Mesenchymal stem cell (in vitro differentiated cells and primary cell): ENCODE measurements at regions not wholly inside any gene's neighbourhood (a gene's known extent, or its start where the extent isn't known, plus 50 kb on each side); places are given as distances from the start of the nearest gene placed in this dataset. TPM values are rescaled to one million over a fixed set of nuclear protein-coding genes. Genes with fewer than 3 reads are reported as not detected.
"Not testable (repeated sequence)": the region's sequence is repeated elsewhere in the genome, so short reads cannot be mapped to it uniquely, and the experiment has no call there.

ENCODE experiments used
- DNase-seq: peaks from one replicate; pipeline ENCODE4 v3.0.0-alpha.2; 2013
- H2AFZ ChIP-seq: one replicate; pipeline ENCODE4 v1.6.1; 2013; ENCODE audit warnings: low read depth, mild to moderate bottlenecking, control low read depth, inconsistent platforms, low read length, moderate library complexity
- H2AK5ac ChIP-seq: 2 replicates; pipeline ENCODE4 v1.6.1; 2013; ENCODE audit warnings: low read length, moderate library complexity, mild to moderate bottlenecking, inconsistent platforms; ENCODE audit not compliant: severe bottlenecking
- H2BK120ac ChIP-seq: one replicate; pipeline ENCODE4 v1.6.1; 2013; ENCODE audit warnings: low read depth, mild to moderate bottlenecking, inconsistent platforms, low read length, moderate library complexity
- H2BK12ac ChIP-seq, 2 experiments: one replicate each; pipeline ENCODE4 v1.6.1; 2013; ENCODE audit warnings: inconsistent platforms in 2 of 2, low read length in 2 of 2, mild to moderate bottlenecking in 2 of 2, moderate library complexity in 2 of 2, control low read depth in 1 of 2
- H2BK15ac ChIP-seq: one replicate; pipeline ENCODE4 v1.6.1; 2013; ENCODE audit warnings: mild to moderate bottlenecking, low read depth, inconsistent platforms; ENCODE audit not compliant: poor library complexity, severe bottlenecking
- H2BK5ac ChIP-seq: 2 replicates; pipeline ENCODE4 v1.6.1; 2013; ENCODE audit warnings: low read depth, mild to moderate bottlenecking, low read length, control low read depth, inconsistent platforms; ENCODE audit not compliant: poor library complexity, severe bottlenecking
- H3K14ac ChIP-seq, 2 experiments: one replicate each; pipeline ENCODE4 v1.6.1; 2013; ENCODE audit warnings: inconsistent platforms in 2 of 2, low read length in 2 of 2, control low read depth in 1 of 2, mild to moderate bottlenecking in 1 of 2, moderate library complexity in 1 of 2
- H3K18ac ChIP-seq, 2 experiments: one replicate each; pipeline ENCODE4 v1.6.1; 2013; ENCODE audit warnings: inconsistent platforms in 2 of 2, low read length in 2 of 2, control low read depth in 1 of 2, low read depth in 1 of 2, mild to moderate bottlenecking in 1 of 2
- H3K23ac ChIP-seq, 2 experiments: one replicate each; pipeline ENCODE4 v1.6.1; 2013; ENCODE audit warnings: inconsistent platforms in 2 of 2, low read length in 2 of 2, mild to moderate bottlenecking in 2 of 2, moderate library complexity in 2 of 2, control low read depth in 1 of 2
- H3K27ac ChIP-seq: 2 replicates; pipeline ENCODE4 v1.5.1; 2013; ENCODE audit warnings: mild to moderate bottlenecking, moderate library complexity, low read length, control low read depth, inconsistent platforms; ENCODE audit not compliant: poor library complexity, severe bottlenecking
- H3K27me3 ChIP-seq, 2 experiments: 2 replicates each; pipeline versions ENCODE4 v1.6.1 to v1.7.0; 2013; ENCODE audit warnings: low read length in 2 of 2, mild to moderate bottlenecking in 2 of 2, moderate library complexity in 2 of 2, control low read depth in 1 of 2, inconsistent platforms in 1 of 2; ENCODE audit not compliant: control insufficient read depth in 1 of 2, insufficient read depth in 1 of 2
- H3K36me3 ChIP-seq, 2 experiments: 2 replicates each; pipeline versions ENCODE4 v1.6.1 to v1.7.0; 2013; ENCODE audit warnings: low read length in 2 of 2, control low read depth in 1 of 2, inconsistent platforms in 1 of 2, low read depth in 1 of 2, mild to moderate bottlenecking in 1 of 2; ENCODE audit not compliant: insufficient read depth in 2 of 2, control insufficient read depth in 1 of 2
- H3K4ac ChIP-seq, 2 experiments: one replicate each; pipeline ENCODE4 v1.6.1; 2013; ENCODE audit warnings: inconsistent platforms in 2 of 2, low read length in 2 of 2, mild to moderate bottlenecking in 2 of 2, moderate library complexity in 2 of 2, control low read depth in 1 of 2, low read depth in 1 of 2
- H3K4me1 ChIP-seq: 2 replicates; pipeline ENCODE4 v1.6.1; 2013; ENCODE audit warnings: low read depth, low read length, control low read depth; ENCODE audit not compliant: control insufficient read depth, insufficient read depth
- H3K4me2 ChIP-seq: 2 replicates; pipeline ENCODE4 v1.6.1; 2013; ENCODE audit warnings: low read length, mild to moderate bottlenecking, inconsistent platforms; ENCODE audit not compliant: poor library complexity, severe bottlenecking
- H3K4me3 ChIP-seq, 2 experiments: 2 replicates each; pipeline versions ENCODE4 v1.5.1 to v1.7.0; 2013; ENCODE audit warnings: low read length in 2 of 2, mild to moderate bottlenecking in 2 of 2, control low read depth in 1 of 2, low read depth in 1 of 2; ENCODE audit not compliant: insufficient read depth in 1 of 2
- H3K79me1 ChIP-seq: replicated peaks from 2 replicates; pipeline ENCODE4 v1.6.1; 2013; ENCODE audit warnings: mild to moderate bottlenecking, control low read depth, low read length, inconsistent platforms; ENCODE audit not compliant: poor library complexity, severe bottlenecking
- H3K9ac ChIP-seq: 2 replicates; pipeline ENCODE4 v1.7.0; 2013; ENCODE audit warnings: mild to moderate bottlenecking, low read length, moderate library complexity
- H3K9me3 ChIP-seq: 2 replicates; pipeline ENCODE4 v1.7.0; 2013; ENCODE audit warnings: mild to moderate bottlenecking, low read length; ENCODE audit not compliant: control insufficient read depth
- H4K8ac ChIP-seq: one replicate; pipeline ENCODE4 v1.6.1; 2013; ENCODE audit warnings: inconsistent platforms, mild to moderate bottlenecking, low read length, moderate library complexity
- H4K91ac ChIP-seq: one replicate; pipeline ENCODE4 v1.6.1; 2013; ENCODE audit warnings: mild to moderate bottlenecking, low read length, inconsistent platforms
- WGBS: methylation state at CpG from one replicate; pipeline ENCODE4 v1.1.7; 2013; ENCODE audit warnings: mixed read lengths; 5-methylcytosine and 5-hydroxymethylcytosine counted together
- small RNA-seq: library from polyadenylated mRNA; stranded (forward); fragments of <200 nt; extraction: miRNeasy Mini kit (QIAGEN cat#:217004); gene quantifications from one replicate; pipeline ENCODE3, GENCODE V24; 2013; ENCODE audit warnings: low read depth

DNA sequence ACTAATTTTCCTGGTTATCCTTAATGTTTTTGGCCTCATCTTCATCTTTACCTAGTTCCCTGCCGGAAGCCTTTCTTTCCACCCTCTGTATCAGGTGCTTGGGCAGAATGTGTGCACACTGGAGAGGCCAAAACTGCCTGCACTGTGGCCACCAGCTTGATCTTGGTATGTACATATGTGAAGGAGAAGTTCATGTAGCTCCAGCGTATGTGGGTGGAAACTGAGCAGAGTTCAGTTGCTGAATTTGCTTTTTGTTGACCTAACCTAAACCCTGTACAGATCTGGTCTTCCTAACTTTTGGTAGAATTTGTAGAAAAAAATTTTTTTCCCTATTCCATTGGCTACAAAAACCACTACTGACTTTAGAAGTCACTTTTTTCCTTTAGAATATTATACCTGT, 65.9 kb upstream of the IGSF10 start:
- 100% methylated on average over 2 of the region's 2 CpGs for WGBS

DNA sequence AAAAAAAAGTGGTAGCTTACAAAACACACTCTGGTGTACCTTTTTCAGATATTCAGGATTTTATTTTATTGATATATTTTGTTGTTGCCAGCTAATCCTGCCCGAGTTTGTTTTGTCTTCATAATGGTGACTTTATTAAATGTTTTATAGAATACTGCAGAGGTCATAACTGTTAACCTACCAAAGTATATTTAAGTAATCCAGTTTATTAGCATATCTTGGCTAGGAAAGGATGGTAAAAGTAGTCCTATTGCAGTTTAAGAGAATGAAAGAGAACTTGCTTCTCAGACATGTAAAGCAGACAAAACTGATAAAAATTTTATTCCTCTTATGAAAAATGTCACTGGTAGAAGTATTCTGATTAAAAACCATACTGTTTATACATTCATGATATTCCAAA, 59.2 kb upstream of the IGSF10 start:
- no peaks in the 10 kb centered on the region for H3K79me1 ChIP-seq
- no peak overlapping the region for H2BK15ac ChIP-seq
- H2BK120ac ChIP-seq: no peak overlapping the region
- no peaks in the 10 kb centered on the region for H3K27me3 ChIP-seq
- no peak overlapping the region for H2BK5ac ChIP-seq
- H2AK5ac ChIP-seq: no peak overlapping the region
- H2AFZ ChIP-seq: no peak overlapping the region
- no peak overlapping the region for H3K9ac ChIP-seq
- H3K4ac ChIP-seq: no peak overlapping the region
- H4K8ac ChIP-seq: no peak overlapping the region
- no CpG with 5 or more reads among the region's 1 CpG for WGBS
- H4K91ac ChIP-seq: no peak overlapping the region
- H3K18ac ChIP-seq: no peak overlapping the region
- H3K23ac ChIP-seq: no peak overlapping the region
- no peak overlapping the region for H3K4me3 ChIP-seq
- H3K4me2 ChIP-seq: no peak overlapping the region
- H2BK12ac ChIP-seq: no peak overlapping the region
- H3K9me3 ChIP-seq: no peaks in the 10 kb centered on the region
- H3K27ac ChIP-seq: no peak overlapping the region
- DNase-seq: no peak
- no peak overlapping the region for H3K14ac ChIP-seq
- H3K4me1 ChIP-seq: no peaks in the 10 kb centered on the region
- no peaks in the 10 kb centered on the region for H3K36me3 ChIP-seq

More for the DNA sequence above, 65.9 kb upstream of the IGSF10 start:
- Histone ChIP-seq H2BK120ac (no peak overlapping the region), H4K8ac (no peak overlapping the region), H3K36me3 (no peaks in the 10 kb centered on the region), H3K9me3 (no peaks in the 10 kb centered on the region), H3K4ac (no peak overlapping the region), H4K91ac (no peak overlapping the region), H2AK5ac (no peak overlapping the region), H3K4me3 (no peak overlapping the region), H3K18ac (no peak overlapping the region), H3K27ac (no peak overlapping the region), H3K9ac (no peak overlapping the region), H2BK12ac (no peak overlapping the region), H3K14ac (no peak overlapping the region), H3K4me2 (no peak overlapping the region), H3K4me1 (no peaks in the 10 kb centered on the region), H2BK5ac (no peak overlapping the region), H3K23ac (no peak overlapping the region), H3K79me1 (no peaks in the 10 kb centered on the region), H2AFZ (no peak overlapping the region), H2BK15ac (no peak overlapping the region), H3K27me3 (no peaks in the 10 kb centered on the region)
- no peak for DNase-seq

DNA sequence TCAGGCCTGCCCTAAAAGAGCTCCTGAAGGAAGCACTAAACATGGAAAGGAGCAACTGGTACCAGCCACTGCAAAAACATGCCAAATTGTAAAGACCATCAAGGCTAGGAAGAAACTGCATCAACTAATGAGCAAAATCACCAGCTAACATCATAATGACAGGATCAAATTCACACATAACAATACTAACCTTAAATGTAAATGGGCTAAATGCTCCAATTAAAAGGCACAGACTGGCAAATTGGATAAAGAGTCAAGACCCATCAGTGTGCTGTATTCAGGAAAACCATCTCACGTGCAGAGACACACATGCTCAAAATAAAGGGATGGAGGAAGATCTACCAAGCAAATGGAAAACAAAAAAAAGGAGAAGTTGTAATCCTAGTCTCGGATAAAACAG, 50.6 kb upstream of the IGSF10 start:
- not testable (repeated sequence) for DNase-seq, H2BK15ac ChIP-seq, H3K36me3 ChIP-seq, H3K4me2 ChIP-seq, H3K79me1 ChIP-seq, H2BK12ac ChIP-seq, H3K14ac ChIP-seq, H3K4me1 ChIP-seq, H3K18ac ChIP-seq, H3K9ac ChIP-seq, H4K8ac ChIP-seq, H3K9me3 ChIP-seq, H2BK120ac ChIP-seq, H2BK5ac ChIP-seq, H3K23ac ChIP-seq, H3K27me3 ChIP-seq, H2AFZ ChIP-seq, H4K91ac ChIP-seq, H3K4ac ChIP-seq, H3K27ac ChIP-seq, H2AK5ac ChIP-seq, H3K4me3 ChIP-seq
- WGBS: 92% methylated on average over 1 of the region's 2 CpGs

Small RNAs in the stretch of these regions (small RNA-seq; reads per million reads assigned to genes)
- not detected for gene MIR5186
